ENCODE measurements at regions not wholly inside any gene's neighbourhood (a gene's known extent, or its start where the extent isn't known, plus 50 kb on each side); places are given as distances from the start of the nearest gene placed in this dataset.

- TF ChIP-seq CTCF (IDR thresholded peaks at IDR 0.05) (no peak), EP300 (IDR thresholded peaks at IDR 0.05) (no peak), POLR2AphosphoS5 (IDR thresholded peaks at IDR 0.05) (no peak)
These were observed 80.0 kb upstream of the CCDC190 start for GRCh38 chr1:162941024-162941423.
